Common myeloid progenitor, CD34-positive (primary cell): ENCODE measurements at regions not wholly inside any gene's neighbourhood (a gene's known extent, or its start where the extent isn't known, plus 50 kb on each side); places are given as distances from the start of the nearest gene placed in this dataset.

Source experiments
- CTCF ChIA-PET: fragments of 350-600 bp; sonication (Branson Sonifier 250); formaldehyde crosslinking; loops from one replicate; lab custom pipeline; 2021; ENCODE audit warnings: antibody characterized with exemption; lab: Charles Lee
- POLR2A ChIA-PET: fragments of 350-600 bp; sonication (Branson Sonifier 250); formaldehyde crosslinking; loops from one replicate; lab custom pipeline; 2021; ENCODE audit warnings: antibody characterized with exemption; lab: Charles Lee
- DNase-seq, 3 donors: peaks; one replicate each; pipeline versions ENCODE4 v3.0.0 to v3.0.0-alpha.2; 2013
- H3K27ac ChIP-seq, 2 experiments: 1 replicate in 1 of 2; 2 replicates in 1 of 2; pipeline ENCODE4 v1.7.0; 2013; ENCODE audit warnings: inconsistent platforms in 2 of 2, low read length in 2 of 2, mild to moderate bottlenecking in 2 of 2, low read depth in 1 of 2, moderate library complexity in 1 of 2; ENCODE audit not compliant: severe bottlenecking in 2 of 2, insufficient read depth in 1 of 2, poor library complexity in 1 of 2
- H3K27me3 ChIP-seq, 5 experiments: replicated peaks in 2 of 5; 1 replicate in 3 of 5; 2 replicates in 2 of 5; pipeline versions ENCODE4 v1.6.1 to v1.7.0; 2013; ENCODE audit warnings: low read length in 4 of 5, mild to moderate bottlenecking in 2 of 5, moderate library complexity in 2 of 5, inconsistent platforms in 1 of 5; ENCODE audit not compliant: insufficient read depth in 5 of 5, control insufficient read depth in 4 of 5
- H3K36me3 ChIP-seq, 4 experiments: 1 replicate in 2 of 4; 2 replicates in 2 of 4; pipeline versions ENCODE4 v1.6.1 to v1.7.0; 2013; ENCODE audit warnings: low read length in 3 of 4, control low read depth in 1 of 4, mild to moderate bottlenecking in 1 of 4; ENCODE audit not compliant: control insufficient read depth in 4 of 4, insufficient read depth in 4 of 4
- H3K4me1 ChIP-seq, 4 experiments: 1 replicate in 3 of 4; 2 replicates in 1 of 4; pipeline versions ENCODE4 v1.6.1 to v1.7.1; 2013; ENCODE audit warnings: low read length in 3 of 4, mild to moderate bottlenecking in 3 of 4, control low read depth in 1 of 4, inconsistent platforms in 1 of 4, moderate library complexity in 1 of 4; ENCODE audit not compliant: control insufficient read depth in 4 of 4, insufficient read depth in 4 of 4; ENCODE audit errors: control extremely low read depth in 1 of 4
- H3K4me3 ChIP-seq, 7 experiments: 1 replicate in 4 of 7; 2 replicates in 3 of 7; pipeline versions ENCODE4 v1.5.1 to v1.7.0; 2013; ENCODE audit warnings: mild to moderate bottlenecking in 7 of 7, low read length in 6 of 7, moderate library complexity in 6 of 7, inconsistent platforms in 2 of 7, low read depth in 2 of 7, control low read depth in 1 of 7; ENCODE audit not compliant: insufficient read depth in 4 of 7, control insufficient read depth in 1 of 7; ENCODE audit errors: extremely low read depth in 1 of 7
- H3K9me3 ChIP-seq, 5 experiments: 1 replicate in 4 of 5; 2 replicates in 1 of 5; pipeline versions ENCODE4 v1.6.1 to v1.7.1; 2013; ENCODE audit warnings: low read length in 4 of 5, mild to moderate bottlenecking in 2 of 5, inconsistent platforms in 1 of 5, low read depth in 1 of 5, moderate library complexity in 1 of 5; ENCODE audit not compliant: control insufficient read depth in 4 of 5, insufficient read depth in 2 of 5; ENCODE audit errors: control extremely low read depth in 1 of 5
- WGBS: methylation state at CpG from one replicate; pipeline ENCODE4 v1.1.5; 2013; ENCODE audit not compliant: insufficient coverage; 5-methylcytosine and 5-hydroxymethylcytosine counted together

- WGBS, result 100% methylated on average over 2 of the region's 4 CpGs
- peaks cover 0 to 2% (median 0%) of the 10 kb centered on the region in 5 experiments for H3K27me3 ChIP-seq
- H3K4me1 ChIP-seq, result no peaks in the 10 kb centered on the region
- no peaks in the 10 kb centered on the region for H3K36me3 ChIP-seq
- no peak overlapping the region for H3K4me3 ChIP-seq
- POLR2A ChIA-PET, result no interaction called here
- no peaks in the 10 kb centered on the region for H3K9me3 ChIP-seq
- no peak overlapping the region for H3K27ac ChIP-seq
- no peak for DNase-seq
- CTCF ChIA-PET, result interaction anchor here (1.0 to 1.4 kb wide), 2 partner anchors 20 to 25 kb away, joined by 3 read pairs; no protein-coding TSS in a partner anchor
Observed at GRCh38 chr18:54743605-54743995, 84.7 kb upstream of the RAB27B start.

- POLR2A ChIA-PET, result no interaction called here
Observed at GRCh38 chr18:54749291-54749690, 79.0 kb upstream of the RAB27B start.

GRCh38 chr18:54750350-54750749 lies 77.9 kb upstream of the RAB27B start:
- H3K4me1 ChIP-seq, result no peaks in the 10 kb centered on the region
- H3K27ac ChIP-seq, result no peak overlapping the region
- no peak for DNase-seq
- ChIA-PET CTCF (no interaction called here), POLR2A (interaction anchor here (0.6 kb wide), 1 partner anchor 39 kb away, joined by 3 read pairs; no protein-coding TSS in a partner anchor)
- no peaks in the 10 kb centered on the region for H3K36me3 ChIP-seq
- WGBS, result no CpG with 5 or more reads among the region's 2 CpGs
- peaks cover 0 to 8% (median 0%) of the 10 kb centered on the region in 5 experiments for H3K27me3 ChIP-seq
- no peak overlapping the region for H3K4me3 ChIP-seq
- no peaks in the 10 kb centered on the region for H3K9me3 ChIP-seq

More at GRCh38 chr18:54749291-54749690, 79.0 kb upstream of the RAB27B start:
- Histone ChIP-seq H3K27me3 (peaks cover 0 to 8% (median 0%) of the 10 kb centered on the region in 5 experiments), H3K36me3 (no peaks in the 10 kb centered on the region), H3K9me3 (no peaks in the 10 kb centered on the region), H3K4me1 (no peaks in the 10 kb centered on the region), H3K4me3 (no peak overlapping the region), H3K27ac (no peak overlapping the region)
- CTCF ChIA-PET, result interaction anchor here (0.7 kb wide), 1 partner anchor 200 kb away, joined by 3 read pairs; no protein-coding TSS in a partner anchor
- WGBS, result 100% methylated on average over 2 of the region's 3 CpGs
- DNase-seq, result no peak

- 100% methylated on average over 2 of the region's 3 CpGs for WGBS
- ChIA-PET POLR2A (no interaction called here), CTCF (interaction anchor here (0.8 kb wide), 1 partner anchor 42 kb away, joined by 3 read pairs; no protein-coding TSS in a partner anchor)
- no peaks in the 10 kb centered on the region for H3K9me3 ChIP-seq
- H3K4me1 ChIP-seq, result no peaks in the 10 kb centered on the region
- peaks cover 0 to 8% (median 0%) of the 10 kb centered on the region in 5 experiments for H3K27me3 ChIP-seq
- no peak for DNase-seq
- no peak overlapping the region for H3K4me3 ChIP-seq
- H3K27ac ChIP-seq, result no peak overlapping the region
- H3K36me3 ChIP-seq, result no peaks in the 10 kb centered on the region
Observed at GRCh38 chr18:54752185-54752584, 76.1 kb upstream of the RAB27B start.

GRCh38 chr18:54755456-54755855 lies 72.8 kb upstream of the RAB27B start:
- H3K4me3 ChIP-seq, result no peak overlapping the region
- H3K9me3 ChIP-seq, result peaks cover 0 to 8% (median 4%) of the 10 kb centered on the region in 5 experiments
- peaks cover 0 to 3% (median 0%) of the 10 kb centered on the region in 5 experiments for H3K27me3 ChIP-seq
- CTCF ChIA-PET, result no interaction called here
- H3K36me3 ChIP-seq, result no peaks in the 10 kb centered on the region
- DNase-seq, result no peak
- POLR2A ChIA-PET, result no interaction called here
- no peak overlapping the region for H3K27ac ChIP-seq
- H3K4me1 ChIP-seq, result no peaks in the 10 kb centered on the region

GRCh38 chr18:54762386-54762785 lies 65.9 kb upstream of the RAB27B start:
- peaks cover 0 to 8% (median 4%) of the 10 kb centered on the region in 5 experiments for H3K9me3 ChIP-seq
- H3K27me3 ChIP-seq, result peaks cover 0 to 3% (median 0%) of the 10 kb centered on the region in 5 experiments
- DNase-seq, result no peak
- 96% methylated on average over 3 of the region's 5 CpGs for WGBS
- no peak overlapping the region for H3K27ac ChIP-seq
- ChIA-PET POLR2A (no interaction called here), CTCF (interaction anchor here (1.0 kb wide), 1 partner anchor 11 kb away, joined by 3 read pairs; no protein-coding TSS in a partner anchor)
- H3K36me3 ChIP-seq, result no peaks in the 10 kb centered on the region
- no peaks in the 10 kb centered on the region for H3K4me1 ChIP-seq
- H3K4me3 ChIP-seq, result no peak overlapping the region

- no peak for DNase-seq
- Histone ChIP-seq H3K27me3 (peaks cover 0 to 3% (median 0%) of the 10 kb centered on the region in 5 experiments), H3K4me3 (no peak overlapping the region), H3K27ac (no peak overlapping the region), H3K4me1 (no peaks in the 10 kb centered on the region), H3K36me3 (no peaks in the 10 kb centered on the region), H3K9me3 (peaks cover 0 to 4% (median 0%) of the 10 kb centered on the region in 5 experiments)
- ChIA-PET POLR2A (no interaction called here), CTCF (no interaction called here)
- 100% methylated on average over 2 of the region's 3 CpGs for WGBS
Observed at GRCh38 chr18:54764786-54765185, 63.5 kb upstream of the RAB27B start.
